ENCODE measurements at regions not wholly inside any gene's neighbourhood (a gene's known extent, or its start where the extent isn't known, plus 50 kb on each side); places are given as distances from the start of the nearest gene placed in this dataset.
"Not testable (repeated sequence)": the region's sequence is repeated elsewhere in the genome, so short reads cannot be mapped to it uniquely, and the experiment has no call there.

- no peak overlapping the region for H3K4me3 ChIP-seq
- DNase-seq (ENCODE audit: low read depth, low spot score): no peak
- no peak overlapping the region for H3K27ac ChIP-seq
- TF ChIP-seq POLR2AphosphoS5 (IDR thresholded peaks at IDR 0.05; ENCODE audit: borderline replicate concordance, low read depth, low read length) (no peak), EZH2 (IDR thresholded peaks at IDR 0.05) (no peak), FOXP2 (optimal IDR thresholded peaks at IDR 0.05; ENCODE audit: control extremely low read depth, extremely low read length, insufficient read depth) (no peak)
- no peaks in the 10 kb centered on the region for H3K36me3 ChIP-seq (ENCODE audit: insufficient read depth, low read length)
- no peak overlapping the region for H3K9ac ChIP-seq (ENCODE audit: insufficient read length)
- no peaks in the 10 kb centered on the region for H3K9me3 ChIP-seq (ENCODE audit: low read depth, low read length)
Measured at GRCh38 chr7:131769241-131769640, 212.8 kb upstream of the PODXL start.

- no peak for DNase-seq (ENCODE audit: low read depth, low spot score)
- no peaks in the 10 kb centered on the region for H3K36me3 ChIP-seq (ENCODE audit: insufficient read depth, low read length)
- no peak overlapping the region for H3K9ac ChIP-seq (ENCODE audit: insufficient read length)
- no peak overlapping the region for H3K4me3 ChIP-seq
- no peaks in the 10 kb centered on the region for H3K9me3 ChIP-seq (ENCODE audit: low read depth, low read length)
- no peak for TF ChIP-seq POLR2AphosphoS5 (IDR thresholded peaks at IDR 0.05; ENCODE audit: borderline replicate concordance, low read depth, low read length)
- TF ChIP-seq FOXP2 (optimal IDR thresholded peaks at IDR 0.05; ENCODE audit: control extremely low read depth, extremely low read length, insufficient read depth): no peak
- no peak for TF ChIP-seq EZH2 (IDR thresholded peaks at IDR 0.05)
- no peak overlapping the region for H3K27ac ChIP-seq
Measured at GRCh38 chr7:131767591-131767990, 211.2 kb upstream of the PODXL start.

- H3K9ac ChIP-seq (ENCODE audit: insufficient read length): no peak overlapping the region
- TF ChIP-seq FOXP2 (optimal IDR thresholded peaks at IDR 0.05; ENCODE audit: control extremely low read depth, extremely low read length, insufficient read depth) (no peak), POLR2AphosphoS5 (IDR thresholded peaks at IDR 0.05; ENCODE audit: borderline replicate concordance, low read depth, low read length) (no peak), EZH2 (IDR thresholded peaks at IDR 0.05) (no peak)
- no peak overlapping the region for H3K4me3 ChIP-seq
- H3K27ac ChIP-seq: no peak overlapping the region
- H3K9me3 ChIP-seq (ENCODE audit: low read depth, low read length): no peaks in the 10 kb centered on the region
- H3K36me3 ChIP-seq (ENCODE audit: insufficient read depth, low read length): no peaks in the 10 kb centered on the region
- DNase-seq (ENCODE audit: low read depth, low spot score): no peak
Measured at GRCh38 chr7:131765575-131765974, 209.1 kb upstream of the PODXL start.

GRCh38 chr7:131764143-131764775 lies 207.8 kb upstream of the PODXL start:
- no peak overlapping the region for H3K9ac ChIP-seq (ENCODE audit: insufficient read length)
- H3K9me3 ChIP-seq (ENCODE audit: low read depth, low read length): no peaks in the 10 kb centered on the region
- H3K36me3 ChIP-seq (ENCODE audit: insufficient read depth, low read length): no peaks in the 10 kb centered on the region
- DNase-seq (ENCODE audit: low read depth, low spot score): no peak
- TF ChIP-seq FOXP2 (optimal IDR thresholded peaks at IDR 0.05; ENCODE audit: control extremely low read depth, extremely low read length, insufficient read depth) (no peak), EZH2 (IDR thresholded peaks at IDR 0.05) (no peak), POLR2AphosphoS5 (IDR thresholded peaks at IDR 0.05; ENCODE audit: borderline replicate concordance, low read depth, low read length) (no peak)
- H3K27ac ChIP-seq: no peak overlapping the region
- no peak overlapping the region for H3K4me3 ChIP-seq

- H3K9ac ChIP-seq (ENCODE audit: insufficient read length): no peak overlapping the region
- H3K9me3 ChIP-seq (ENCODE audit: low read depth, low read length): no peaks in the 10 kb centered on the region
- no peak overlapping the region for H3K27ac ChIP-seq
- TF ChIP-seq POLR2AphosphoS5 (IDR thresholded peaks at IDR 0.05; ENCODE audit: borderline replicate concordance, low read depth, low read length) (no peak), EZH2 (IDR thresholded peaks at IDR 0.05) (no peak), FOXP2 (optimal IDR thresholded peaks at IDR 0.05; ENCODE audit: control extremely low read depth, extremely low read length, insufficient read depth) (no peak)
- no peak for DNase-seq (ENCODE audit: low read depth, low spot score)
- H3K4me3 ChIP-seq: no peak overlapping the region
- no peaks in the 10 kb centered on the region for H3K36me3 ChIP-seq (ENCODE audit: insufficient read depth, low read length)
Measured at GRCh38 chr7:131762753-131763152, 206.3 kb upstream of the PODXL start.

DNA sequence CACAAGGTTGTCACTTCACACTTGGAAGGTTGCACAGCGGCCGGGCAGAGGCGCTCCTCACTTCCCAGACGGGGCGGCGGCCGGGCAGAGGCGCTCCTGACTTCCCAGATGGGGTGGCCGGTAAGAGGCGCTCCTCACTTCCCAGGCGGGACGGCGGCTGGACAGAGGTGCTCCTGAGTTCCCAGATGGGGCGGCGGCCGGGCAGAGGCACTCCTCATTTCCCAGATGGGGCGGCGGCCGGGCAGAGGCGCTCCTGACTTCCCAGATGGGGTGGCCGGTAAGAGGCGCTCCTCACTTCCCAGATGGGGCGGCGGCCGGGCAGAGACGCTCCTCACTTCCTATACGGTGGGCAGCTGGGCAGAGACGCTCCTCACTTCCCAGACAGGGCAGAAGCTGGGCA lies 199.4 kb upstream of the PODXL start:
- not testable (repeated sequence) for H3K4me3 ChIP-seq; H3K9ac ChIP-seq (ENCODE audit: insufficient read length); H3K9me3 ChIP-seq (ENCODE audit: low read depth, low read length); H3K27ac ChIP-seq; H3K36me3 ChIP-seq (ENCODE audit: insufficient read depth, low read length); DNase-seq (ENCODE audit: low read depth, low spot score)

DNA sequence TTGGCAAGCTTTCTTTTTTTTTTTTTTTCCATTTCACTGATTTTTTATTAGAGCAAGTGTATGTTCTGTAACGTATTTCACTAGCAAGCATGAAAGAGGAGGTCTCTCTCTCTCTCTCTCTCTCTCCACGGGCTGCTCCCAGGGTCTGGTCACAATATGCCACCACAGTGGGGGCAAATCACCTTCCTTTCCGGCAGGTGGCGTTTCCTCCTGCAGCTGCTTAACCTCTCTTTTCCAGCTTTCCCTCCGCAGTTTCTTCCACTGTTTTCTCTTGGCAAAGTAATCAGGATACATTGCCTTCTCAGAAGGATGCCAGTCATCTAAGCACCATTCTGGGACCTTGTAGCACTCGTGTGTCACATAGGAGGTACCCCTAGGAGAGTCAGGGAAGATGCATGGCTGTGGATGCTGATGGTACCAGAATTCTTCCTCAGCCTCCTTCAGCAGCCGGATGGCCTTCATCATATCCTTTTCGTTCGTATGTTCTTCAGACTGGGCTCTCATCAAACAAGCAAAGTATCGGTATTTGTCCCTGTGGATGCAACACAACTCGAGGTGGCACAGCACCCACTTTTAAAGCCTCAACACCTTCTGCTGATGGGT lies 197.3 kb upstream of the PODXL start:
- Histone ChIP-seq H3K27ac (no peak overlapping the region), H3K9ac (ENCODE audit: insufficient read length) (no peak overlapping the region), H3K9me3 (ENCODE audit: low read depth, low read length) (no peaks in the 10 kb centered on the region), H3K36me3 (ENCODE audit: insufficient read depth, low read length) (no peaks in the 10 kb centered on the region), H3K4me3 (no peak overlapping the region)
- TF ChIP-seq FOXP2 (optimal IDR thresholded peaks at IDR 0.05; ENCODE audit: control extremely low read depth, extremely low read length, insufficient read depth) (no peak), POLR2AphosphoS5 (IDR thresholded peaks at IDR 0.05; ENCODE audit: borderline replicate concordance, low read depth, low read length) (no peak), EZH2 (IDR thresholded peaks at IDR 0.05) (no peak)
- no peak for DNase-seq (ENCODE audit: low read depth, low spot score)

- H3K27ac ChIP-seq: no peak overlapping the region
- no peaks in the 10 kb centered on the region for H3K36me3 ChIP-seq (ENCODE audit: insufficient read depth, low read length)
- H3K9me3 ChIP-seq (ENCODE audit: low read depth, low read length): no peaks in the 10 kb centered on the region
- DNase-seq (ENCODE audit: low read depth, low spot score): no peak
- H3K9ac ChIP-seq (ENCODE audit: insufficient read length): no peak overlapping the region
- no peak overlapping the region for H3K4me3 ChIP-seq
- TF ChIP-seq FOXP2 (optimal IDR thresholded peaks at IDR 0.05; ENCODE audit: control extremely low read depth, extremely low read length, insufficient read depth) (no peak), POLR2AphosphoS5 (IDR thresholded peaks at IDR 0.05; ENCODE audit: borderline replicate concordance, low read depth, low read length) (no peak), EZH2 (IDR thresholded peaks at IDR 0.05) (no peak)
Measured at GRCh38 chr7:131747658-131748232, 191.3 kb upstream of the PODXL start.
